Epithelial cell of proximal tubule (primary cell): ENCODE measurements at regions not wholly inside any gene's neighbourhood (a gene's known extent, or its start where the extent isn't known, plus 50 kb on each side); places are given as distances from the start of the nearest gene placed in this dataset.

Experiments
- DNase-seq: peaks from one replicate; pipeline ENCODE4 v3.0.0-alpha.2; 2011; ENCODE audit warnings: low read depth
- H3K4me3 ChIP-seq: 2 replicates; pipeline ENCODE4 v1.5.1; 2011; ENCODE audit warnings: low read depth, mild to moderate bottlenecking, low read length
- CTCF ChIP-seq: conservative IDR thresholded peaks from 2 replicates; pipeline ENCODE4 v1.5.1; 2012; ENCODE audit warnings: low read depth, mild to moderate bottlenecking, low read length

GRCh38 chr5:4114452-4114851 lies 518.8 kb downstream of the IRX1 start:
- no peak overlapping the region for H3K4me3 ChIP-seq
- no peak for DNase-seq

DNA sequence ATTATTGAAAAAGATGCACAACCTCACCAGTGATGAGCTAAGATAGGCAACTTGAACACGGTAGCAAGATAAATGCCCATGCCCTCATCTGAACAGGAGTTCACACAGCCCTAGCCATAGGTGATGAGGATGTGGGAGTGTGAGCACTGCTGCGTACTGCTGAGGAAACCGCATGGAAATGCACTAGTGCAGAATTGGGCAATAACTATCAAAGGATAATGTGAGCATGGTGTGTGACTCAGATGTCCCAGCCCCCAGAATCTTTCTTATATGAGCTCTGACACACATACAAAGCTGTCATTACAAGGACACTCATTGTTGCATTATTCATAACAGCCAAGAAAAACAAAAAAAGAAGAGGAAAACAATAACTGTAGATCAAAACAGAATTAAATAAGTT lies 521.2 kb downstream of the IRX1 start:
- TF ChIP-seq CTCF, result no peak
- DNase-seq, result no peak
- H3K4me3 ChIP-seq, result no peak overlapping the region

More at GRCh38 chr5:4114452-4114851, 518.8 kb downstream of the IRX1 start:
- no peak for TF ChIP-seq CTCF

DNA sequence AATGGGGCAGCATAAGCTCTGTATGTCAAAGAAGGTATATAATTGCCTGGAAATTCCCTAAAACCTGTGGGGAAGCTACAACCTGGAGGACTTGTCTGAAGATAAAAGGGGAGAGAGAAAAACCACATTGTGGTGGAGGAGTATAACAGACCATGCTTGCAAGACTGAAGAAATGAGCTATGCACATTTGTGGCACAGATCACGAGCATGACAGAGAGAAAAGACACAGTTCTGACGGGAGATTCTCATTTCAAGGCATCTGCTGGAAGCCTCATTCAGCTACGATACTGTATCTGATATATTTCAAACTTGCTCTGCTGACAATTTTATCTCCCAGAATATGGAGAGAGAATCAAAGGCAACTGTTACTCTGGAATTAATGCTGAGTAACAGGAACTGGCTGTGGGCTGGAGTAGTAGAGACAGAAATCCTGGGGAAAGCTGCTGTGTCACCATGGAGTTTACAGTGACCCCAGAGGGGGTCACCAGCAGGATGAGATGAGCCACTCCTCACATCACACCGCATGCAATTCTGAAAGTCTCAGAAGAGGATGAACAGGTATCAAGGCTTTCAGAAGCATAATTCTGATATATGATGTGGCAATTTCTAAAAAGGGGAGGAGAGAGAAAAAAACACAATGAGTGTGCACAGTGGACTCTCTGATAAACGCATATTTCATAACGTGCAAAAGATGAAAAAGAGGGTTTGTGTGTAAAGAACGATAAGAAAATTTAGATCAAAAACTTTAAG lies 528.8 kb downstream of the IRX1 start:
- H3K4me3 ChIP-seq, result no peak overlapping the region
- no peak for TF ChIP-seq CTCF
- no peak for DNase-seq

GRCh38 chr5:4128994-4129393 lies 533.4 kb downstream of the IRX1 start:
- DNase-seq, result no peak
- no peak overlapping the region for H3K4me3 ChIP-seq
- TF ChIP-seq CTCF, result no peak

DNA sequence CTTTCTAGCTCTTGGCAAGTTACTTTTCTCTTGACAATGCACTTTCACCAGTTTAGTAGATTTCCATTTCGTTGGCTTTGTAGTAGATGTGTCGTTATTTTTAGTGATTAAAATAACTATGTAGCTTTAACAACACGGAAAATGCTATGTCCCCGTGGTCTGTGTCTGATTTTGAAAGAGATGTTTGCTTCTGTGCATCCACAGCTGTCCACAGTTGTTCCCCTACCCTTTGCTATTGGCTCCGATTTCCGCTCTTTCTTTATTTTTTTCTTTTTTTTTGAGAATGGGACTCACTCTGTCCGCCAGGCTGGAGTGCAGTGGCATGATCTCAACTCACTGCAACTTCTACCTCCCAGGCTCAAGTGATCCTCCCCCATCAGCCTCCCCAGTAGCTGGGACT lies 533.9 kb downstream of the IRX1 start:
- H3K4me3 ChIP-seq, result no peak overlapping the region
- TF ChIP-seq CTCF, result no peak
- no peak for DNase-seq

DNA sequence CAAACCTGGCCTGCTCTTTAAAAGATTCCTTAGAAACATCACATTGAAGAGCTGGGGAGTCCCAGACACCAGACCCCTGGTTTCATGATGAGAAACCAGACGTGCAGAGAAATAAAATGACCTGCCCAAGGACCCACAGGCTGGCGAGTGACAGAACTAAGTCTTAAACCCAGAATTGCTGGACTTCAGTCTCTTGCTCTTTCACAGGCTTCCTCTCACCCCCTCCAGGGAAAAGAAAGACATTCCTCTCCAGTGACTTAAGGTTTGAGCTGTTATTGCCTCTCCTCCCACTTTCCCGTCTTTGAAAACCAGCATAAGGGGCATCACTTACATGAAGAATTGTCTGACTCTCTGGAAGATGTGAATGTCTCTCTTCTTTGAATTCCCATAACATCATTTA lies 535.2 kb downstream of the IRX1 start:
- DNase-seq, result no peak
- no peak overlapping the region for H3K4me3 ChIP-seq
- TF ChIP-seq CTCF, result no peak

GRCh38 chr5:4137781-4138180 lies 542.1 kb downstream of the IRX1 start:
- DNase-seq, result no peak
- no peak for TF ChIP-seq CTCF
- no peak overlapping the region for H3K4me3 ChIP-seq
